Peyer's patch (tissue), 4 donors: ENCODE measurements at regions not wholly inside any gene's neighbourhood (a gene's known extent, or its start where the extent isn't known, plus 50 kb on each side); places are given as distances from the start of the nearest gene placed in this dataset.

Source experiments
- DNase-seq, 3 donors: peaks; one replicate each; pipeline ENCODE4 v3.0.0-alpha.2; 2017 to 2019
- H3K27ac ChIP-seq, 4 donors: fragments of 200-600 bp; sonication (generic); one replicate each; pipeline ENCODE4 v1.5.1; 2016 to 2019
- H3K27me3 ChIP-seq, 2 donors: fragments of 200-600 bp; sonication (generic); one replicate each; pipeline ENCODE4 v1.5.1; 2019
- H3K36me3 ChIP-seq, 3 donors: fragments of 200-600 bp; sonication (generic); one replicate each; pipeline ENCODE4 v1.5.1; 2016 to 2019
- H3K4me1 ChIP-seq, 4 donors: fragments of 200-600 bp; sonication (generic); one replicate each; pipeline ENCODE4 v1.5.1; 2016 to 2019
- H3K4me3 ChIP-seq, 4 donors: fragments of 200-600 bp; sonication (generic); 1 replicate in 3 of 4; 2 replicates in 1 of 4; pipeline ENCODE4 v1.5.1; 2016 to 2019; ENCODE audit warnings: mild to moderate bottlenecking in 1 of 4
- H3K9me3 ChIP-seq, 4 donors: fragments of 200-600 bp; sonication (generic); one replicate each; pipeline ENCODE4 v1.5.1; 2016 to 2019; ENCODE audit warnings: mild to moderate bottlenecking in 1 of 4
- POLR2A ChIP-seq, 2 donors: fragments of 450-650 bp; IDR thresholded peaks; one replicate each; pipeline ENCODE4 v1.5.1; 2017; ENCODE audit warnings: antibody characterized with exemption in 2 of 2, mild to moderate bottlenecking in 2 of 2, moderate library complexity in 2 of 2
- TF ChIP-seq, protein P1 (sequence below), 6 experiments: fragments of 450-650 bp in 4 of 6; fragments of 200-600 bp in 2 of 6; sonication (generic) in 1 of 6; IDR thresholded peaks; one replicate each; pipeline ENCODE4 v1.5.1; 2017 to 2019; ENCODE audit warnings: antibody characterized with exemption in 6 of 6, mild to moderate bottlenecking in 3 of 6, moderate library complexity in 1 of 6

DNA sequence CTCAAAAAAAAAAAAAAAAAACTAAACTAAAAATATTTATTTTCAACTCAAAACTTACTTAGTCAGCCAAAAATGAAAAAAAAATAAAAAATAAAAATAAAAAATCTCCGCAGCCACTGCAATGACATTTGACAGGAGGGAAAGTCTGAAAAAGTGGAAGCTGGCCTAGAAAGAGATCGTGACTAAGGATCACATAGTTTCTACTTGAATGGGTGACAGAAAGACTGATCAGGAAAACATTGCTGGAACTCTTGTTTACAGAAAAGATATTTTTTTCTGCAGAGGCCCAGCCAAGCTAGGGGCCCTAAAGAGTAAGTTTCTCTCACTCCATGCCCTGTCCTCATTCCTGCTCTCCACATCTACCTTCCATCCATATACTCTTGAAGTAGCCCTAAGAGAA lies 92.8 kb upstream of the KCND2 start:
- Histone ChIP-seq H3K27me3 (no peaks in the 10 kb centered on the region), H3K36me3 (no peaks in the 10 kb centered on the region), H3K4me1 (no peaks in the 10 kb centered on the region), H3K9me3 (no peaks in the 10 kb centered on the region), H3K4me3 (no peak overlapping the region), H3K27ac (no peak overlapping the region)
- no peak for TF ChIP-seq POLR2A (IDR thresholded peaks at IDR 0.05)
- TF ChIP-seq, protein P1, sequence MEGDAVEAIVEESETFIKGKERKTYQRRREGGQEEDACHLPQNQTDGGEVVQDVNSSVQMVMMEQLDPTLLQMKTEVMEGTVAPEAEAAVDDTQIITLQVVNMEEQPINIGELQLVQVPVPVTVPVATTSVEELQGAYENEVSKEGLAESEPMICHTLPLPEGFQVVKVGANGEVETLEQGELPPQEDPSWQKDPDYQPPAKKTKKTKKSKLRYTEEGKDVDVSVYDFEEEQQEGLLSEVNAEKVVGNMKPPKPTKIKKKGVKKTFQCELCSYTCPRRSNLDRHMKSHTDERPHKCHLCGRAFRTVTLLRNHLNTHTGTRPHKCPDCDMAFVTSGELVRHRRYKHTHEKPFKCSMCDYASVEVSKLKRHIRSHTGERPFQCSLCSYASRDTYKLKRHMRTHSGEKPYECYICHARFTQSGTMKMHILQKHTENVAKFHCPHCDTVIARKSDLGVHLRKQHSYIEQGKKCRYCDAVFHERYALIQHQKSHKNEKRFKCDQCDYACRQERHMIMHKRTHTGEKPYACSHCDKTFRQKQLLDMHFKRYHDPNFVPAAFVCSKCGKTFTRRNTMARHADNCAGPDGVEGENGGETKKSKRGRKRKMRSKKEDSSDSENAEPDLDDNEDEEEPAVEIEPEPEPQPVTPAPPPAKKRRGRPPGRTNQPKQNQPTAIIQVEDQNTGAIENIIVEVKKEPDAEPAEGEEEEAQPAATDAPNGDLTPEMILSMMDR (IDR thresholded peaks at IDR 0.05): no peak
- DNase-seq: no peak

DNA sequence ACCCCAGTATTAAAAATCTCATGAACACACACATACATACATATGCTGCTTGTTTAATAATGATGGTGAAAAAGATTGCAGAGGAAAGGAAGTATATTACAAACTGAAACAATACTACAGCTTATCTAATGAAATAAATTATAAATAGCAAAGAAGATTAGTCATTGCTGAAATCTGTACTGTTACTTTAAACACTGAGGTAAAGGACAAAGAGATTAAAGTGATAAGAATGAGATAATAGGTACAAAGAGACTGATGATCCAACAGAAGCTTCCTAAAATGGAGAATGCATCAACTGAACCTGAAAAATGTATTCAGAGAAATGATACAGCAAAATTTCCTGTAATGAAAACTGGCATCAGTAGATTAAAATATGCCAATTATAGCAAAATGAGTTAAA lies 91.5 kb upstream of the KCND2 start:
- DNase-seq: no peak
- no peak overlapping the region for H3K27ac ChIP-seq
- no peaks in the 10 kb centered on the region for H3K27me3 ChIP-seq
- H3K4me1 ChIP-seq: no peaks in the 10 kb centered on the region
- TF ChIP-seq, protein P1 (IDR thresholded peaks at IDR 0.05): no peak
- TF ChIP-seq POLR2A (IDR thresholded peaks at IDR 0.05): no peak
- H3K9me3 ChIP-seq: no peaks in the 10 kb centered on the region
- no peak overlapping the region for H3K4me3 ChIP-seq
- H3K36me3 ChIP-seq: no peaks in the 10 kb centered on the region

DNA sequence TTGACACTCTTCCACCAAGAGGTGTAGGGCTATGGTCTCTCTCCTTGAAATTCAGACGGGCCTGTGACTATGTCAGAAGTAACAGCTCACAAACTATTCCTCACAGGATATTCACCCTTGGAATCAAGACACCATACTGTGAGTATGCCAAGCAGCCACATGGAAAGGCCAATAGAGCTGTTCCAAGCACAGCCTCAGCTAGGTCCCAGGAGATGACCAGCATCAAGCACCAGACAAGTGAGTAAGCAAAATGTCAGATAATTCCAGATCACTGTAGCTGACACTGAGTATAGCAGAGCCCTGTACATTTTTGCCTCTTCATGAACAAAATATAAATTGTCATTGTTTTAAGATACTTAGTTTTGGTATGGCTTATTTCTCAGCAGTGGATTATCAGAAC lies 88.1 kb upstream of the KCND2 start:
- H3K36me3 ChIP-seq: no peaks in the 10 kb centered on the region
- H3K9me3 ChIP-seq: no peaks in the 10 kb centered on the region
- TF ChIP-seq, protein P1 (IDR thresholded peaks at IDR 0.05): no peak
- TF ChIP-seq POLR2A (IDR thresholded peaks at IDR 0.05): no peak
- DNase-seq: no peak
- no peak overlapping the region for H3K4me3 ChIP-seq
- H3K4me1 ChIP-seq: no peaks in the 10 kb centered on the region
- no peak overlapping the region for H3K27ac ChIP-seq
- H3K27me3 ChIP-seq: no peaks in the 10 kb centered on the region

DNA sequence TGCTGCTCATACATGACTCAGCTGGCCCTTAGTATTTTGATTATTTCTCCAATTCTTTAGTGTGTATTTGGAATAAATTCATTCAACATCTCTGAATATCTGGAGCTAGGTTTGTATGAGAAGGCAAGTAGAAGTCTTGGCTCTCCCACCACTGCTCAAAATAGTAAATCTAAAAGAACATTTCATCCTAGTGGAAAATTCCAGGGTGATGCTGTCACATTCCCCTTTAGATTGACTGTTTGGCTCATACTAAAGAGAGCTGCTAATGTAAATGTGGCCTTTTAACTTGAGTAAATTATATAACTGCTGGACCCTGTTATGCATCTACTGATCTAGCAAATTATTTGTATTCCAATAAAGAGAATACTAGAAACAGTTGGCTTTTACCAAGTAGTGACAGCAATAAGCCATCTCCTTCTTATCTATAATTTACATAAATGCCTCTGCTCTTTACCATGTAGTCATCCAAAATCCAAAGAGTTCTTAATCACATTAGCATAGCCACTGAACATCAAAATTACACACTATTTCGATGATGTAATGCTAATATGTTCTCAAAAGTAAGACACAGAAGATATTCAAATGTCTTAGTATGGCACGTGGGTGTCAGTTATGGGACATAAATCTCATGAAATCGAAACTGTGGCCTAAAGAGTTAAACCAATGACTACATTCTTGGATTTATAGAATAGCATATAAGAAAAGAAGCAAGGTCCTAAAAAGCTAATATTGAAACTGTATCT lies 86.9 kb upstream of the KCND2 start:
- Histone ChIP-seq H3K27me3 (no peaks in the 10 kb centered on the region), H3K27ac (no peak overlapping the region), H3K4me3 (no peak overlapping the region), H3K4me1 (no peaks in the 10 kb centered on the region), H3K36me3 (no peaks in the 10 kb centered on the region), H3K9me3 (no peaks in the 10 kb centered on the region)
- no peak for TF ChIP-seq POLR2A (IDR thresholded peaks at IDR 0.05)
- TF ChIP-seq, protein P1 (IDR thresholded peaks at IDR 0.05): no peak
- no peak for DNase-seq

DNA sequence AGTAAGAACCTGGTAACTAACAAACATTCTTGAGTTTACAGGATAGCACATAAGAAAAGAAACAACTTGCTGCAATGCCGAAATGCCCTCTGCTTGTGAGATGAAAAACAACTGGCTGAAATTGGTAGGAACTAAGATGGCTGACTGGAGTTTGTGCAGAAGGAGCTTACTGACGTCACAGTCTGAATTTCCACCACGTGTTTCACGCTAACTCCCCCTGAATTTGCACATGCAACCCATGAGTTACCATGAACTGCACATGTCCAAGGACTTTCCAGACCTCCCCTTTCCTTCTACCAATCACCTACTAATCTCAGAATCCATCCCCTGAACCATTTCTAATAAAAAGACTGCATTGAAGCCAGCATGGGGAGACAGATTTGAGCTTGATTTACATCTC lies 86.3 kb upstream of the KCND2 start:
- H3K9me3 ChIP-seq: no peaks in the 10 kb centered on the region
- no peak for DNase-seq
- TF ChIP-seq POLR2A (IDR thresholded peaks at IDR 0.05): no peak
- TF ChIP-seq, protein P1 (IDR thresholded peaks at IDR 0.05): no peak
- no peak overlapping the region for H3K27ac ChIP-seq
- no peaks in the 10 kb centered on the region for H3K4me1 ChIP-seq
- H3K4me3 ChIP-seq: no peak overlapping the region
- H3K27me3 ChIP-seq: no peaks in the 10 kb centered on the region
- H3K36me3 ChIP-seq: no peaks in the 10 kb centered on the region

DNA sequence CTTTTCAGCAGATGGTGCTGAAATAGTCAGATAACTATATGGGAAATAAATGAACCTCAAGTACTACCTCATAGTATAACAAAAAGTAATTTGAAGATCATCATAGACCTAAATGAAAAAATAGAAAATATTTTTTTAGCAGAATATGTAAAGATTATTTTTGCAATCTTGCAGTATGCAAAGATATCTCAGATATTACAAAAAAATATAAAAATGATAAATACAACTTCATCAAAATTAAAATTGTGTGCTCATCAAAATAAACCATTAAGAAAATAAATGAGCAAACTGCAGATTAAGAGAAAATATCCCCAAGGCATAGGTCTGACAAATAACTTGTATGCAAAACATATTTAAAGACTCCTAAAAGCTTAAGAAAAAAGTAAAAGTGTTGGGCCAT lies 83.4 kb upstream of the KCND2 start:
- DNase-seq: no peak
- Histone ChIP-seq H3K27ac (no peak overlapping the region), H3K36me3 (no peaks in the 10 kb centered on the region), H3K4me3 (no peak overlapping the region), H3K27me3 (no peaks in the 10 kb centered on the region), H3K4me1 (no peaks in the 10 kb centered on the region), H3K9me3 (no peaks in the 10 kb centered on the region)
- TF ChIP-seq POLR2A (IDR thresholded peaks at IDR 0.05): no peak
